ENCODE measurements at regions not wholly inside any gene's neighbourhood (a gene's known extent, or its start where the extent isn't known, plus 50 kb on each side); places are given as distances from the start of the nearest gene placed in this dataset.

DNA sequence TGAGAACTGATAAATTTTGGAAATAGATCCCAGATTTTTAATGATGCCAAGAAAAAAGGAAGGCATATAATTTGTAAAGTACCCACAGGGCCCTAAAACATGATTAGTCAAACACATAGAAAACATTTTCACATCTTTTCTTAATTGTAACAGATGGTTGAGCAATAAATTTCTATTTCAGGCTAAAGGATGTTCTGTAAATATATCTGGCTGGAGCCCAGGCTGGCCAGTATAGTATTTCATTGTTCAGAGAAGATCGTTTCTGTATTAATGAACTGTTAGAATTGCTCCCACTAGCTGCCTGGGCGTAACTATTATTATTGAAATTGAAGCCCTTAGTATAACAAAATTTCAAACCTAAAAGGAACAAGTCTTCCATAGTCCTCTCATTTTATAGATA lies 105.3 kb upstream of the SMC2 start:
- intact Hi-C loops (cut with micrococcal nuclease; ENCODE audit: unreplicated experiment): no loop called here
- Mint-ChIP-seq H3K36me3 (ENCODE audit: insufficient read depth, unreplicated experiment) (no peaks in the 10 kb centered on the region), H3K9me3 (ENCODE audit: unreplicated experiment) (no peaks in the 10 kb centered on the region), H3K27ac (ENCODE audit: unreplicated experiment) (no peak overlapping the region), H3K4me3 (ENCODE audit: unreplicated experiment) (no peak overlapping the region), H3K27me3 (ENCODE audit: insufficient read depth, unreplicated experiment) (no peaks in the 10 kb centered on the region), H3K4me1 (ENCODE audit: low read depth, unreplicated experiment) (no peaks in the 10 kb centered on the region)
- Histone ChIP-seq H3K27me3 (replicated peaks; ENCODE audit: control insufficient read depth, insufficient read depth, low read length) (no peaks in the 10 kb centered on the region), H3K36me3 (ENCODE audit: control insufficient read depth, insufficient read depth, low read length) (no peaks in the 10 kb centered on the region), H3K4me3 (ENCODE audit: low read depth, low read length) (no peak overlapping the region), H3K9me3 (no peaks in the 10 kb centered on the region), H3K4me1 (no peaks in the 10 kb centered on the region)
- CTCF ChIA-PET: no interaction called here
- DNase-seq: no peak
- no TSS peak for BruUV-seq (replicated peaks)
- no peak for TF ChIP-seq CTCF (IDR thresholded peaks at IDR 0.05; ENCODE audit: insufficient read depth in 1 of 2, low read depth in 1 of 2, low read length in 1 of 2, severe bottlenecking in 1 of 2, unreplicated experiment in 1 of 2)
- POLR2A ChIA-PET: no interaction called here

DNA sequence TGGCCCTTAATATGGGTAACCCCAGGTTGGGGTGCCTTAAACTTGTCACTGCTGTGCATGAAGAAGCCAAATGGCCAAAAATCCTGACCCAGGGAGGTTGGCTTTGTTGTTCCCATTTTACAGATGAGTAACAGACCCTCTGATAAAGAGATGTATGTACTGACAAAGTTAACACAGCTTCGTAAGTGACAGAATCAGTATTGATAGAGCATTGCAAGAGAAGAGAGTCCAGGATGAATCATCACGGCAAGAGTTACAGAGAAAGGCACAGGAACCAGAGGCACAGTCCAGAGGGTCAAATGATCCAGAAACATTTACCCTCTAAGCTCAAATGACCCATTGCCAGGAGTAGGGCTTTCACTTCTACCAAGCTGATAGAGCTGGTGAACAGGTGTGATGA lies 103.8 kb upstream of the SMC2 start:
- H3K9me3 ChIP-seq: no peaks in the 10 kb centered on the region
- no peaks in the 10 kb centered on the region for H3K4me1 Mint-ChIP-seq (ENCODE audit: low read depth, unreplicated experiment)
- CTCF ChIA-PET: no interaction called here
- intact Hi-C loops (cut with micrococcal nuclease; ENCODE audit: unreplicated experiment): no loop called here
- no peak overlapping the region for H3K4me3 ChIP-seq (ENCODE audit: low read depth, low read length)
- H3K36me3 ChIP-seq (ENCODE audit: control insufficient read depth, insufficient read depth, low read length): no peaks in the 10 kb centered on the region
- H3K36me3 Mint-ChIP-seq (ENCODE audit: insufficient read depth, unreplicated experiment): no peaks in the 10 kb centered on the region
- H3K4me3 Mint-ChIP-seq (ENCODE audit: unreplicated experiment): no peak overlapping the region
- no peak for TF ChIP-seq CTCF (IDR thresholded peaks at IDR 0.05; ENCODE audit: insufficient read depth in 1 of 2, low read depth in 1 of 2, low read length in 1 of 2, severe bottlenecking in 1 of 2, unreplicated experiment in 1 of 2)
- no TSS peak for BruUV-seq (replicated peaks)
- H3K27me3 Mint-ChIP-seq (ENCODE audit: insufficient read depth, unreplicated experiment): no peaks in the 10 kb centered on the region
- DNase-seq: no peak
- POLR2A ChIA-PET: no interaction called here
- no peaks in the 10 kb centered on the region for H3K27me3 ChIP-seq (replicated peaks; ENCODE audit: control insufficient read depth, insufficient read depth, low read length)
- H3K4me1 ChIP-seq: no peaks in the 10 kb centered on the region
- H3K27ac Mint-ChIP-seq (ENCODE audit: unreplicated experiment): no peak overlapping the region
- no peaks in the 10 kb centered on the region for H3K9me3 Mint-ChIP-seq (ENCODE audit: unreplicated experiment)

- no TSS peak for BruUV-seq (replicated peaks)
Measured at GRCh38 chr9:103991001-103991400, 103.1 kb upstream of the SMC2 start.

More at GRCh38 chr9:103991001-103991400, 103.1 kb upstream of the SMC2 start:
- H3K27ac Mint-ChIP-seq (ENCODE audit: unreplicated experiment): no peak overlapping the region
- no peak overlapping the region for H3K4me3 Mint-ChIP-seq (ENCODE audit: unreplicated experiment)
- Histone ChIP-seq H3K4me1 (no peaks in the 10 kb centered on the region), H3K4me3 (ENCODE audit: low read depth, low read length) (no peak overlapping the region), H3K36me3 (ENCODE audit: control insufficient read depth, insufficient read depth, low read length) (no peaks in the 10 kb centered on the region), H3K9me3 (no peaks in the 10 kb centered on the region), H3K27me3 (replicated peaks; ENCODE audit: control insufficient read depth, insufficient read depth, low read length) (no peaks in the 10 kb centered on the region)
- DNase-seq: no peak
- H3K27me3 Mint-ChIP-seq (ENCODE audit: insufficient read depth, unreplicated experiment): no peaks in the 10 kb centered on the region
- H3K36me3 Mint-ChIP-seq (ENCODE audit: insufficient read depth, unreplicated experiment): no peaks in the 10 kb centered on the region
- TF ChIP-seq CTCF (IDR thresholded peaks at IDR 0.05; ENCODE audit: insufficient read depth in 1 of 2, low read depth in 1 of 2, low read length in 1 of 2, severe bottlenecking in 1 of 2, unreplicated experiment in 1 of 2): no peak
- H3K4me1 Mint-ChIP-seq (ENCODE audit: low read depth, unreplicated experiment): no peaks in the 10 kb centered on the region
- no peaks in the 10 kb centered on the region for H3K9me3 Mint-ChIP-seq (ENCODE audit: unreplicated experiment)
- intact Hi-C loops (cut with micrococcal nuclease; ENCODE audit: unreplicated experiment): no loop called here
- POLR2A ChIA-PET: no interaction called here
- CTCF ChIA-PET: no interaction called here

Measured in Caco-2 (cell line).